GM19452 (cell line): ENCODE measurements at regions not wholly inside any gene's neighbourhood (a gene's known extent, or its start where the extent isn't known, plus 50 kb on each side); places are given as distances from the start of the nearest gene placed in this dataset.
A peak's percentile ranks its signal among the peaks of the same experiment; 100 is the strongest.

Source experiments
- ATAC-seq: cut with Tn5 transposase; IDR thresholded peaks from one replicate; pipeline ENCODE4 v1.9.1; 2021; ENCODE audit not compliant: unreplicated experiment

- ATAC-seq = no peak
Measured at GRCh38 chr20:39395478-39396291, 433.5 kb downstream of the DHX35 start.

- no peak for ATAC-seq
Measured at GRCh38 chr20:39394461-39394860, 432.3 kb downstream of the DHX35 start.

DNA sequence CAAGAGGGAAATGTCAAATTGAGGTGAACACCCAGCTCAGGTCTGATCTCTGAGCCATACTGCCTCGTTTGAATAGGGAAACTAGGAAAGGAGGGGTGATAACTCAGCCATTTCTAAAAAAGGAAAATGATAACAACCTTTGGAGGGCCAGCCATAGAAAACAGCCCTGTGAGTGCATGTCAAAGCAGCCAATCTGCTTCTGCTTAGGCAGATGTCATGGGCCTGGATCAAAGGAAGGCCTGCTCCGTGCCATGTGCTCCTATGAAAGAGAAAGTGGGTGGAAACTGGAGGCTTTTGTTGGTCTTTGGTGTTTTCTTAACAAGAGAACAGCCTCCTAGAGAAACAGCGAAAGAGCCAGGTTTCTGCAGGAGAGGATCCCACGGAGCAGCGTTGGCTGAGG is 428.0 kb downstream of the DHX35 start:
- ATAC-seq = no peak

- ATAC-seq = no peak
Measured at GRCh38 chr20:39381595-39381994, 419.5 kb downstream of the DHX35 start.

GRCh38 chr20:39378776-39379175 is 416.6 kb downstream of the DHX35 start:
- no peak for ATAC-seq

DNA sequence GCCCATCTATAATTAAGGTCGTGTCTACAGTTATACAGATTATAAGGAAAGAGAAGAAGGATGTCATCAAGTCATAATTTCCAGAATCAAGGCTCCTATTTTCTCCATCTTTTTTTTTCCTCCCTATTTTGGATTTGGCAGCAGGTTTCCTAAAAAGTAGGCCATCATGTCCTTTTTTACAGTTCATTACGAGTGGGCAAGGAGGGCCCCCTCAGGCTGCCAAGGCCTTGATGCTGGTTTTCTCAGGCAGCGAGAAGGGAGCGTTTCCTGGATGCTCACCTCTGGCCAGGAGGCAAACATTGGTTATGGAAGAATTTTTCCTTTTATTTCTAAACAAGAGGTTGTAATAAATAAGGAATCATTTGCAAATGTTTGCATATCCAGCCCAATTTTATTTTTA is 414.6 kb downstream of the DHX35 start:
- ATAC-seq = no peak

DNA sequence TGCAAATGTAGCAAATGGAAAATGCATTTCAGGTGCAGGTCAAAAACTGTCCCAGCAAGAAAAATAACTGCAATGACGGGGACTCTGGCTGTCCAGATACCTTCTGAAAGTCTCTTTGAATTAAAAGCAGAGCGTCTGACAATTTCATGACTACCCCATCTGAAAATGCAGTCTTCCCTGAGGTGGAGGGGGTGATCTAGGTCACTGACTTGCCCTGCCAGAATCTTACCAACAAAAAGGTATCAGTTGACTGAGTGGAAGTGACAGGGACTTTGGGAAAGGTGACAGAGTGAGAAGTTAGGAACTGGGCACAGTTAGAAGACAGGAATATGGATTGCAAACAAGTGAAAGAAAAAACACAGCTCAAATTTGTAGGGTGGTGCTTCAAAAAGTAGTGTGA is 402.2 kb downstream of the DHX35 start:
- no peak for ATAC-seq

DNA sequence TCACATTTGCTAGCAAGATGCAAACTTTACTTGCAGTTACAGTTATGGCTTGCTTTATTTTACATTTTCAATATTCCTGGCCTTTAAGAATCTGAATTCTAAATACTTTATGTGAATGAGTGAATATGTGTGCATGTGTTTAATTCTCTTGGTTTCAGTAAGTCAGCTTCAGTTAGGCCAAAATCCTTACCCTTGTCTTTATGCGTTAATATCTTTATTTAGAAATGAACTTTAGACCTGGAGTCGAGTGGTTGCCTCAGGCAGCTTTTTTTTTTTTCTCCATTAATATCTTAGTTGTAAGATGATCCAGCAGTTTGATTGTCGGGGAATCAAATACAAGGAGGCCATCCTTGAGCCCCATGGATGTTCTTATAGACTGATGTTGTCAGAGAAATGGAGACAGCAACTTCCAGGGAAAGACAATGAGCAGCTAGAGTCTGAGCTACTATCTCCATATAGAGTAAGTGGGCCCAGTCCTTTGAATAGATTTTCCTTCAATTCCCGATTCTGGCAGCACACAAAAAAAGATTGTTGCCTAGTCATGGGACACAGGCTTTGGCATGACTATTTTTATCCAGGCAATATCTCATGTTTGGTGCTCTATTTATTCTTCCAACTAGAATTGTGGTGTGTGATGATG is 398.0 kb downstream of the DHX35 start:
- ATAC-seq = no peak

GRCh38 chr20:39358052-39358451 is 395.9 kb downstream of the DHX35 start:
- no peak for ATAC-seq

DNA sequence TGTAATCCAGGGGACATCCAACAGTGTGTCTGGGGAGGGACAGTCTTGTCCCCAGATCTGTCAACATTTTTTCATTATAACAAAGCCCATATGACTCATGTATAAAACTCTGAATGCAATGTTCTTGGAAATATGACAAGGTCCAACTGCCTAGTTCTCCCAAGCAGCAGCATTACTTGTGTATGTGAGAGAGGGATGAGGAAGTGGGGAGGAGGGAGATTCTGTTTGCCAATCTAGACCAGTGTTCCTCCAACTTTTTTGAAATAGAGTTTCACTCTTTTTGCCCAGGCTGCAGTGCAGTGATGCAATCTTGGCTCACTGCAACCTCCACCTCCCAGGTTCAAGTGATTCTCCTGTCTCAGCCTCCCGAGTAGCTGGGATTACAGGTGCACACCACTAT is 394.8 kb downstream of the DHX35 start:
- no peak for ATAC-seq

DNA sequence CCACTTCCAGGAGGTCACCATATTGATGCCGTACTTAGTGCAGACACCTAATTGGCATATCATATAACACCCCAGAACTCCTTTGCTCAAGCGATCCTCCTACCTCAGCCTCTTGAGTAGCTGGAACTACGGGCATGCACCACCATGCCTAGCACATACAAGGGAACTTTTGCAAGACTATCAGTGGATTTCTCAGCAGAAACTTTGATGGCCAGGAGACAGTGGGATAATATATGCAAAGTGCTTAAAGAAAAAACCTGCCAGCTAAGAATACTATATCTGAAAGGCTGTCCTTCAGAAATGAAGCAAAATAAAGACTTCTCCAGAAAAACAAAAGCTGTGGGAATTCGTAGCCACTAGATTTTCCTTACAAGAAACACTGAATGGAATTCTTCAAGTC is 387.1 kb downstream of the DHX35 start:
- ATAC-seq = no peak

DNA sequence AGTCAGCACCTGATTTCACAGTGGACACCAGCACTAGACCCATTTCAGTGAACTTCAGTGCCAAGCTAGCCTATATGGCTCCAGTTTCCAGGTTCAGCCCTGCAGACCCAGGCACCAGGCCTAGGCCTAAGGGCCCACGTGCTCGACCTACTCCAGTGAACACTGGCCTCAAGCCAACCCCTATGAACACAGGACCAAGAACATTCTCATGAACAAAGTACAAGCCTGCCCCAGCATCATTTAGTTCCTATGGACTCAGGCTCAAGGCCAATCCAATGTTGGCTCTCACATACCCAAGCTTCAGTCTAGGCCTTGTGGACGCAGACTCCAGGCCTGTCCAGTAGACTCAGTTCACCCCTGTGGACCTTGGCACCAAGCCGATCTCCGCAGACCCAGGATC is 385.5 kb downstream of the DHX35 start:
- no peak for ATAC-seq

GRCh38 chr20:39342463-39342862 is 380.3 kb downstream of the DHX35 start:
- ATAC-seq = no peak

- ATAC-seq = peak; percentile 99
Measured at GRCh38 chr20:39338469-39339376, 376.6 kb downstream of the DHX35 start.

- no peak for ATAC-seq
Measured at GRCh38 chr20:39333211-39333610, 371.1 kb downstream of the DHX35 start.

DNA sequence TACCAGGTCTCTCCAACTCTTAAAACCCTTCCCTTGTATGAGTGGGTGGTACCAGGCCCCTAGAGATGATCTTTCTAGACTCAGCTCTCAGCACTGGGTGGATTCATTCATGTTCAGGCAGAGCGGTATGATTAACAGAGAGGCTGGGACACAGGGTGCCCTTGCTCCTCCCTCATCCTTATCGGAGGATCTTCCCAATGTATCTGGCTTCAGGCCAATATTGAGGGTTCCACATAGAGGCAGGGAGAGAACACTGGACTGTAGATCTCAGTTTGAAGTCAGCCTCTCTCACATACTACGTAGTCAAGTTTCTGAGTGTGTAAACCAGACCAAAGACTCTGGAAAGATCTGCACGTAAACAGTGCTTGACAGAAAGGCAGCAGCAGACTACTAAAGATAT is 366.2 kb downstream of the DHX35 start:
- no peak for ATAC-seq

DNA sequence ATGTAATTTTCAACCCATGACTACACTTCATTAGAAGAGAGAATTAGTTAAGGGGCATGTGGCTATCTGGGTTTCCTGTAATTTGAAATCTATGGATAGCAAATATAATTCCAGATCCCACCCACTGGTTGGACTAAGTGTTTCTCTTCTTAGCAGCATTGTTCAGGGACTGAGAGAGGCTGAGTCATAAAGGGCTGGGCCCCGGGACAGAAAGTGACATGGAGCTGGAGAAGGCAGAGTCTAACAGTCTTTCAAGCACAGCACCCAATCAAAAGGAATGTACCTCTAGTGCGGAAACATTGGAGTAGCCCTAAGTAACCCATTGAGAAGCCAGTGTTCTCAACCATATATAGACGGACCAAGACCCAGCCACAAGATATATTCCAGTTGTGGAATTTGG is 363.9 kb downstream of the DHX35 start:
- ATAC-seq = no peak

GRCh38 chr20:39318911-39319310 is 356.8 kb downstream of the DHX35 start:
- no peak for ATAC-seq

- ATAC-seq = no peak
Measured at GRCh38 chr20:39312676-39313075, 350.5 kb downstream of the DHX35 start.

GRCh38 chr20:39311851-39312506 is 349.8 kb downstream of the DHX35 start:
- no peak for ATAC-seq

- no peak for ATAC-seq
Measured at GRCh38 chr20:39310363-39310995, 348.3 kb downstream of the DHX35 start.
